Activated T-cell treated with anti-CD3 and anti-CD28 coated beads, Interleukin-2, amount 50 U/mL, for 24 hours (primary cell): ENCODE measurements at regions not wholly inside any gene's neighbourhood (a gene's known extent, or its start where the extent isn't known, plus 50 kb on each side); places are given as distances from the start of the nearest gene placed in this dataset.

Experiments used
- DNase-seq: peaks from one replicate; pipeline ENCODE4 v3.0.0-alpha.2; 2020
- H3K27ac Mint-ChIP-seq: 2 replicates; pipeline ENCODE4 v1.8.0; 2020; ENCODE audit warnings: mild to moderate bottlenecking, mixed read lengths
- H3K27me3 Mint-ChIP-seq: 2 replicates; pipeline ENCODE4 v1.8.0; 2020; ENCODE audit warnings: mixed read lengths
- H3K36me3 Mint-ChIP-seq: 2 replicates; pipeline ENCODE4 v1.8.0; 2020; ENCODE audit warnings: low read depth, mixed read lengths
- H3K4me1 Mint-ChIP-seq: 2 replicates; pipeline ENCODE4 v1.8.0; 2020; ENCODE audit warnings: low read depth, mixed read lengths
- H3K4me3 Mint-ChIP-seq: 2 replicates; pipeline ENCODE4 v1.8.0; 2020; ENCODE audit warnings: mild to moderate bottlenecking, moderate library complexity, mixed read lengths
- H3K9me3 Mint-ChIP-seq: 2 replicates; pipeline ENCODE4 v1.8.0; 2020; ENCODE audit warnings: mixed read lengths

- Mint-ChIP-seq H3K27me3 (no peaks in the 10 kb centered on the region), H3K36me3 (no peaks in the 10 kb centered on the region), H3K4me3 (no peak overlapping the region), H3K4me1 (peaks cover 6% of the 10 kb centered on the region), H3K27ac (no peak overlapping the region), H3K9me3 (no peaks in the 10 kb centered on the region)
- no peak for DNase-seq
These were observed 113.8 kb upstream of the ARMC2 start for GRCh38 chr6:108734271-108734922.

GRCh38 chr6:108735310-108736001, 112.8 kb upstream of the ARMC2 start:
- Mint-ChIP-seq H3K27ac (no peak overlapping the region), H3K9me3 (no peaks in the 10 kb centered on the region), H3K27me3 (peaks cover 3% of the 10 kb centered on the region), H3K4me1 (peaks cover 6% of the 10 kb centered on the region), H3K4me3 (no peak overlapping the region), H3K36me3 (no peaks in the 10 kb centered on the region)
- DNase-seq, result no peak

- H3K4me3 Mint-ChIP-seq, result no peak overlapping the region
- no peak overlapping the region for H3K27ac Mint-ChIP-seq
These were observed 112.2 kb upstream of the ARMC2 start for GRCh38 chr6:108736002-108736361.

GRCh38 chr6:108736832-108737231, 111.4 kb upstream of the ARMC2 start:
- Mint-ChIP-seq H3K27me3 (peaks cover 3% of the 10 kb centered on the region), H3K9me3 (no peaks in the 10 kb centered on the region), H3K4me3 (no peak overlapping the region), H3K36me3 (no peaks in the 10 kb centered on the region), H3K27ac (no peak overlapping the region), H3K4me1 (peaks cover 6% of the 10 kb centered on the region)
- DNase-seq, result no peak

More at GRCh38 chr6:108736002-108736361, 112.2 kb upstream of the ARMC2 start:
- no peaks in the 10 kb centered on the region for H3K36me3 Mint-ChIP-seq
- no peak for DNase-seq
- peaks cover 6% of the 10 kb centered on the region for H3K4me1 Mint-ChIP-seq
- no peaks in the 10 kb centered on the region for H3K9me3 Mint-ChIP-seq
- peaks cover 3% of the 10 kb centered on the region for H3K27me3 Mint-ChIP-seq

GRCh38 chr6:108737594-108738546, 110.4 kb upstream of the ARMC2 start:
- no peaks in the 10 kb centered on the region for H3K9me3 Mint-ChIP-seq
- H3K36me3 Mint-ChIP-seq, result no peaks in the 10 kb centered on the region
- DNase-seq, result no peak
- H3K27ac Mint-ChIP-seq, result no peak overlapping the region
- H3K4me1 Mint-ChIP-seq, result peaks cover 6% of the 10 kb centered on the region
- H3K4me3 Mint-ChIP-seq, result no peak overlapping the region
- peaks cover 6% of the 10 kb centered on the region for H3K27me3 Mint-ChIP-seq

- H3K4me3 Mint-ChIP-seq, result no peak overlapping the region
- H3K27me3 Mint-ChIP-seq, result peaks cover 11% of the 10 kb centered on the region
- H3K36me3 Mint-ChIP-seq, result no peaks in the 10 kb centered on the region
- DNase-seq, result no peak
- H3K9me3 Mint-ChIP-seq, result no peaks in the 10 kb centered on the region
- peaks cover 6% of the 10 kb centered on the region for H3K4me1 Mint-ChIP-seq
- H3K27ac Mint-ChIP-seq, result no peak overlapping the region
These were observed 109.4 kb upstream of the ARMC2 start for GRCh38 chr6:108738684-108739416.

- Mint-ChIP-seq H3K4me1 (peaks cover 6% of the 10 kb centered on the region), H3K4me3 (no peak overlapping the region), H3K36me3 (no peaks in the 10 kb centered on the region), H3K27me3 (peaks cover 11% of the 10 kb centered on the region), H3K9me3 (no peaks in the 10 kb centered on the region), H3K27ac (no peak overlapping the region)
- DNase-seq, result no peak
These were observed 108.5 kb upstream of the ARMC2 start for GRCh38 chr6:108739496-108740330.

- H3K4me3 Mint-ChIP-seq, result no peak overlapping the region
- no peaks in the 10 kb centered on the region for H3K9me3 Mint-ChIP-seq
- H3K36me3 Mint-ChIP-seq, result no peaks in the 10 kb centered on the region
- no peak for DNase-seq
- no peak overlapping the region for H3K27ac Mint-ChIP-seq
- H3K4me1 Mint-ChIP-seq, result peaks cover 6% of the 10 kb centered on the region
- H3K27me3 Mint-ChIP-seq, result peaks cover 16% of the 10 kb centered on the region
These were observed 106.8 kb upstream of the ARMC2 start for GRCh38 chr6:108741331-108741989.

GRCh38 chr6:108742041-108742440, 106.2 kb upstream of the ARMC2 start:
- H3K36me3 Mint-ChIP-seq, result no peaks in the 10 kb centered on the region
- H3K4me1 Mint-ChIP-seq, result peaks cover 6% of the 10 kb centered on the region
- peaks cover 16% of the 10 kb centered on the region for H3K27me3 Mint-ChIP-seq
- H3K4me3 Mint-ChIP-seq, result no peak overlapping the region
- no peaks in the 10 kb centered on the region for H3K9me3 Mint-ChIP-seq
- H3K27ac Mint-ChIP-seq, result no peak overlapping the region
- DNase-seq, result no peak

- no peaks in the 10 kb centered on the region for H3K9me3 Mint-ChIP-seq
- H3K4me3 Mint-ChIP-seq, result no peak overlapping the region
- H3K4me1 Mint-ChIP-seq, result peaks cover 3% of the 10 kb centered on the region
- no peak for DNase-seq
- no peak overlapping the region for H3K27ac Mint-ChIP-seq
- H3K36me3 Mint-ChIP-seq, result no peaks in the 10 kb centered on the region
- H3K27me3 Mint-ChIP-seq, result peaks cover 19% of the 10 kb centered on the region
These were observed 103.8 kb upstream of the ARMC2 start for GRCh38 chr6:108744244-108744972.

GRCh38 chr6:108744996-108745395, 103.2 kb upstream of the ARMC2 start:
- Mint-ChIP-seq H3K27ac (no peak overlapping the region), H3K36me3 (no peaks in the 10 kb centered on the region), H3K9me3 (no peaks in the 10 kb centered on the region), H3K4me1 (peaks cover 3% of the 10 kb centered on the region), H3K4me3 (no peak overlapping the region), H3K27me3 (peaks cover 18% of the 10 kb centered on the region)
- no peak for DNase-seq

- Mint-ChIP-seq H3K4me1 (peaks cover 3% of the 10 kb centered on the region), H3K4me3 (no peak overlapping the region), H3K27me3 (peaks cover 16% of the 10 kb centered on the region), H3K36me3 (no peaks in the 10 kb centered on the region), H3K27ac (no peak overlapping the region), H3K9me3 (no peaks in the 10 kb centered on the region)
- DNase-seq, result no peak
These were observed 102.4 kb upstream of the ARMC2 start for GRCh38 chr6:108745664-108746336.
